IPS DF 4.7 (cell line): ENCODE measurements at regions not wholly inside any gene's neighbourhood (a gene's known extent, or its start where the extent isn't known, plus 50 kb on each side); places are given as distances from the start of the nearest gene placed in this dataset.

ENCODE experiments used
- DNase-seq: peaks from one replicate; pipeline ENCODE4 v3.0.0-alpha.2; 2013; ENCODE audit warnings: low spot score; ENCODE audit errors: extremely low read depth

GRCh38 chr6:62344850-62345249, 58.8 kb upstream of the KHDRBS2 start:
- DNase-seq = no peak

GRCh38 chr6:62338477-62338876, 52.5 kb upstream of the KHDRBS2 start:
- no peak for DNase-seq
